PC-9 (cell line): ENCODE measurements at regions not wholly inside any gene's neighbourhood (a gene's known extent, or its start where the extent isn't known, plus 50 kb on each side); places are given as distances from the start of the nearest gene placed in this dataset.

ENCODE experiments used
- BruUV-seq: library from RNA; stranded (reverse); fragments of 400-500 nt; replicated peaks from 2 replicates; lab custom pipeline; 2021; lab: Mats Ljungman, UMichigan
- CTCF ChIA-PET: fragments of 300-600 bp; sonication (Branson Sonifier 250); formaldehyde crosslinking; loops from one replicate; lab custom pipeline; 2022; ENCODE audit warnings: antibody characterized with exemption; lab: Charles Lee
- POLR2A ChIA-PET: fragments of 300-600 bp; sonication (Branson Sonifier 250); formaldehyde crosslinking; loops from one replicate; lab custom pipeline; 2022; ENCODE audit warnings: antibody characterized with exemption; ENCODE audit not compliant: unreplicated experiment; lab: Charles Lee
- DNase-seq, 2 experiments: peaks; one replicate each; pipeline versions ENCODE4 v3.0.0 to v3.0.0-alpha.2; 2015 to 2022; ENCODE audit warnings: mixed read lengths in 1 of 2
- H2AFZ ChIP-seq: fragments of 200-600 bp; sonication (generic); 2 replicates; pipeline ENCODE4 v1.8.1; 2017; ENCODE audit warnings: antibody characterized with exemption
- H3F3A ChIP-seq: fragments of 200-600 bp; sonication (generic); 2 replicates; pipeline ENCODE4 v1.8.1; 2017; ENCODE audit warnings: antibody characterized with exemption, mild to moderate bottlenecking, low read depth; ENCODE audit not compliant: insufficient read depth
- H3K27ac ChIP-seq: fragments of 200-600 bp; sonication (generic); 2 replicates; pipeline ENCODE4 v1.6.1; 2016; ENCODE audit warnings: mixed run types
- H3K27me3 ChIP-seq: fragments of 200-600 bp; sonication (generic); 2 replicates; pipeline ENCODE4 v1.6.1; 2016; ENCODE audit warnings: low read depth, mixed run types; ENCODE audit not compliant: insufficient read depth
- H3K36me3 ChIP-seq: fragments of 200-600 bp; sonication (generic); 2 replicates; pipeline ENCODE4 v1.6.1; 2016; ENCODE audit warnings: low read depth, mixed run types
- H3K4me1 ChIP-seq: fragments of 200-600 bp; sonication (generic); replicated peaks from 2 replicates; pipeline ENCODE4 v1.6.1; 2016; ENCODE audit warnings: mixed run types; ENCODE audit not compliant: insufficient read depth
- H3K4me2 ChIP-seq: fragments of 200-600 bp; sonication (generic); 2 replicates; pipeline ENCODE4 v1.6.1; 2017; ENCODE audit warnings: mixed run types
- H3K4me3 ChIP-seq: fragments of 200-600 bp; sonication (generic); 2 replicates; pipeline ENCODE4 v1.6.1; 2016; ENCODE audit warnings: mixed run types
- H3K79me2 ChIP-seq: fragments of 200-600 bp; sonication (generic); 2 replicates; pipeline ENCODE4 v1.6.1; 2017; ENCODE audit warnings: low read depth, mixed run types
- H3K9me2 ChIP-seq: fragments of 200-600 bp; sonication (generic); 2 replicates; pipeline ENCODE4 v1.8.1; 2017; ENCODE audit warnings: mild to moderate bottlenecking; ENCODE audit not compliant: insufficient read depth
- H3K9me3 ChIP-seq: fragments of 200-600 bp; sonication (generic); 2 replicates; pipeline ENCODE4 v1.8.1; 2016; ENCODE audit warnings: low read depth; ENCODE audit not compliant: insufficient read depth
- H4K20me1 ChIP-seq: fragments of 200-600 bp; sonication (generic); 2 replicates; pipeline ENCODE4 v1.8.1; 2017; ENCODE audit not compliant: insufficient read depth
- EZH2 ChIP-seq: fragments of 200-600 bp; sonication (generic); IDR thresholded peaks from 2 replicates; pipeline ENCODE4 v1.8.0; 2017; ENCODE audit warnings: antibody characterized with exemption, low read depth
- intact Hi-C: fragments of 100-400 bp; cut with micrococcal nuclease; formaldehyde crosslinking; loops from one replicate; pipeline ENCODE4 v1.10.0; 2022; ENCODE audit not compliant: unreplicated experiment
- TF ChIP-seq, protein P1 (sequence below): fragments of 200-600 bp; sonication (generic); conservative IDR thresholded peaks from 2 replicates; pipeline ENCODE4 v1.6.1; 2017; ENCODE audit warnings: mixed run types, antibody characterized with exemption, mild to moderate bottlenecking, moderate library complexity

DNA sequence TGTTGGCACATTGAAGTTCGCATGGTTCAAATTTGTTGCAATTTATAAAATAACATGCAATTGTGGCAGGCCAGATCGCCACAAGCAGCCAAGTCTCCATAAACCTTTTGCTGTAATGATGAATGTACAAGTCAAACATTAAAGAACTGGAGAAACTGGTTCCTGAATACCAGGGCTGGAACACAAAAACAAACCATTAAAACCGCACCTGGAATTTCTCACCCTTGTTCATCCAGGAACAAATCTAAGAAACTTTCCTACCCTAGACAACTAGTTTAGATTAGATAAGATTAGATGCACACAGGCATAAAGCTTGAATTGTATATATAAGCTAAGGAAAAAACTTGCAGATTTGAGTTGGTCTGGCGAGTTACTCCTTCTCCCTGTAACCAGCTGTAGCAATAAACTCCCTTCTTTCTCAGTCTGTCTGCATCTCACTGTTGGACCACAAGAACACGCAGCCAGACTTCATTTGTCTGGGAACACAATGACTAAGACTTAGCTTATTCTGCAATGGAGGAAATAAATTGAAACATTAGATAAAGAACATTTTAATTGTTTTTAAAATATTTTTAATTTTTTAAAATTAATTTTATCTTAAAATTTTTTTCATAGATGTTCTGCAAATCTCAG lies 1835.5 kb upstream of the LRRTM1 start:
- peaks cover 7% of the 10 kb centered on the region; the same call in 1 of the 2 replicates for H3K4me1 ChIP-seq
- H3K27me3 ChIP-seq: no peaks in the 10 kb centered on the region
- H3K36me3 ChIP-seq: no peaks in the 10 kb centered on the region
- no peaks in the 10 kb centered on the region for H3K79me2 ChIP-seq
- peak; percentile 3 to 75 for DNase-seq
- intact Hi-C loops: no loop called here
- H3F3A ChIP-seq: no peaks in the 10 kb centered on the region
- ChIA-PET CTCF (no interaction called here), POLR2A (no interaction called here)
- no peak overlapping the region for H3K27ac ChIP-seq
- H3K4me2 ChIP-seq: no peak overlapping the region
- no peaks in the 10 kb centered on the region for H4K20me1 ChIP-seq
- H3K9me2 ChIP-seq: no peaks in the 10 kb centered on the region
- no TSS peak for BruUV-seq
- H3K4me3 ChIP-seq: no peak overlapping the region
- no peaks in the 10 kb centered on the region; the same call in 1 of the 2 replicates for H3K9me3 ChIP-seq
- no peak for TF ChIP-seq EZH2
- TF ChIP-seq, protein P1, sequence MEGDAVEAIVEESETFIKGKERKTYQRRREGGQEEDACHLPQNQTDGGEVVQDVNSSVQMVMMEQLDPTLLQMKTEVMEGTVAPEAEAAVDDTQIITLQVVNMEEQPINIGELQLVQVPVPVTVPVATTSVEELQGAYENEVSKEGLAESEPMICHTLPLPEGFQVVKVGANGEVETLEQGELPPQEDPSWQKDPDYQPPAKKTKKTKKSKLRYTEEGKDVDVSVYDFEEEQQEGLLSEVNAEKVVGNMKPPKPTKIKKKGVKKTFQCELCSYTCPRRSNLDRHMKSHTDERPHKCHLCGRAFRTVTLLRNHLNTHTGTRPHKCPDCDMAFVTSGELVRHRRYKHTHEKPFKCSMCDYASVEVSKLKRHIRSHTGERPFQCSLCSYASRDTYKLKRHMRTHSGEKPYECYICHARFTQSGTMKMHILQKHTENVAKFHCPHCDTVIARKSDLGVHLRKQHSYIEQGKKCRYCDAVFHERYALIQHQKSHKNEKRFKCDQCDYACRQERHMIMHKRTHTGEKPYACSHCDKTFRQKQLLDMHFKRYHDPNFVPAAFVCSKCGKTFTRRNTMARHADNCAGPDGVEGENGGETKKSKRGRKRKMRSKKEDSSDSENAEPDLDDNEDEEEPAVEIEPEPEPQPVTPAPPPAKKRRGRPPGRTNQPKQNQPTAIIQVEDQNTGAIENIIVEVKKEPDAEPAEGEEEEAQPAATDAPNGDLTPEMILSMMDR: no peak
- no peak overlapping the region for H2AFZ ChIP-seq

DNA sequence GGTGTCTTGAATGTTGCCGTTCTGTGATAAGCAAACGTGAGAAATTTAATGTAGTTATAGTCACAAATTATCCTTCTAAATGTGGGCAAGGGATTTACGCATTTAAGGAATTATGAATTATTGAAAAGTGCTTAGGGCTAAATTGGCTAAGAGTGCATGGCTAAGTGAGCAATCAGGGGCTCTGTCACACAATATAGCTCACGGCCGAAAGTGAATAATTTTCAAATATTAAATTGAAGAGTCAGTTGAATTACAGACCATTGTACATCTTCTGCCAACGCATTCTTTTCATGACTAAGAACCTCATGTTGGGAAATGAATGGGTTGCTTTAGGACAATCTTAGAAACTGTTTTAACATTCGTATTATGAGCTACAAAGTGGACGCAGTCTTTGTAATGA lies 1832.9 kb upstream of the LRRTM1 start:
- Histone ChIP-seq H4K20me1 (no peaks in the 10 kb centered on the region), H3K4me2 (no peak overlapping the region), H3F3A (no peaks in the 10 kb centered on the region), H3K4me3 (no peak overlapping the region), H3K4me1 (peaks cover 7% of the 10 kb centered on the region; the same call in 1 of the 2 replicates), H3K27me3 (no peaks in the 10 kb centered on the region), H3K27ac (no peak overlapping the region), H2AFZ (no peak overlapping the region), H3K9me2 (no peaks in the 10 kb centered on the region), H3K36me3 (no peaks in the 10 kb centered on the region), H3K9me3 (no peaks in the 10 kb centered on the region; the same call in 1 of the 2 replicates), H3K79me2 (no peaks in the 10 kb centered on the region)
- ChIA-PET CTCF (no interaction called here), POLR2A (no interaction called here)
- TF ChIP-seq, protein P1: no peak
- TF ChIP-seq EZH2: no peak
- no peak for DNase-seq
- no TSS peak for BruUV-seq
- intact Hi-C loops: no loop called here

DNA sequence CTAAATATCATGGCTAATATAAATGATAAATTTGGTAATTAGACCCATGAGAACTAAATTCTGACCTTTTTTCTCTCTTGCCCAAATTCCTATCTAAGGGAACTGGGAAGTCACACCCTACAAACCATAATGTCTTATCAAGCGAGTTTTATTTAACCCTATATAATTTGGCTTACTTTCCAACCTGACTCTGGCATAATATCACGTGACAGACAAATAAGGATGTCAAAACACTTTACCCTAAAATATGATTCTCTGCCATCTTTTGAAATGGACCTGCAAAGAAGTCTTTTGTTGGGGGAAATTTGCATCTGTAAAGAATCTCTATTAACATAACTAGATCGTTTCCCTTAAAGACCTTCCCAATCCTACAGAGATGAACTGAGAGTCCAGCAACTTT lies 1823.5 kb upstream of the LRRTM1 start:
- Histone ChIP-seq H3K79me2 (no peaks in the 10 kb centered on the region), H3K4me3 (no peak overlapping the region), H3K27me3 (no peaks in the 10 kb centered on the region), H2AFZ (no peak overlapping the region), H3K9me3 (no peaks in the 10 kb centered on the region), H4K20me1 (no peaks in the 10 kb centered on the region), H3K4me1 (no peaks in the 10 kb centered on the region), H3K27ac (no peak overlapping the region), H3F3A (no peaks in the 10 kb centered on the region), H3K9me2 (no peaks in the 10 kb centered on the region), H3K4me2 (no peak overlapping the region), H3K36me3 (no peaks in the 10 kb centered on the region)
- CTCF ChIA-PET: no interaction called here
- intact Hi-C loops: no loop called here
- POLR2A ChIA-PET: no interaction called here
- BruUV-seq: no TSS peak
- DNase-seq: no peak
- no peak for TF ChIP-seq EZH2
- TF ChIP-seq, protein P1: no peak
